Smooth muscle cell (in vitro differentiated cells): ENCODE measurements at regions not wholly inside any gene's neighbourhood (a gene's known extent, or its start where the extent isn't known, plus 50 kb on each side); places are given as distances from the start of the nearest gene placed in this dataset.

Source experiments
- DNase-seq: peaks from one replicate; lab custom pipeline; 2025; ENCODE audit not compliant: unreplicated experiment; lab: John Stamatoyannopoulos, UW
- H2AFZ ChIP-seq: fragments of 200-600 bp; sonication (generic); 2 replicates; pipeline ENCODE4 v1.6.0; 2016; ENCODE audit warnings: antibody characterized with exemption, low read depth, mild to moderate bottlenecking
- H3F3A ChIP-seq: fragments of 200-600 bp; sonication (generic); 2 replicates; pipeline ENCODE4 v1.6.0; 2017; ENCODE audit warnings: antibody characterized with exemption, low read depth
- H3K27ac ChIP-seq: fragments of 200-600 bp; sonication (generic); 2 replicates; pipeline ENCODE4 v1.5.1; 2016; ENCODE audit warnings: low read depth, mild to moderate bottlenecking
- H3K27me3 ChIP-seq: fragments of 200-600 bp; sonication (generic); 2 replicates; pipeline ENCODE4 v1.6.1; 2016; ENCODE audit warnings: low read depth, mild to moderate bottlenecking
- H3K36me3 ChIP-seq: fragments of 200-600 bp; sonication (generic); 2 replicates; pipeline ENCODE4 v1.5.1; 2016; ENCODE audit warnings: low read depth
- H3K4me1 ChIP-seq: fragments of 200-600 bp; sonication (generic); 2 replicates; pipeline ENCODE4 v1.5.1; 2016; ENCODE audit warnings: low read depth
- H3K4me2 ChIP-seq: fragments of 200-600 bp; sonication (generic); 2 replicates; pipeline ENCODE4 v1.6.0; 2016; ENCODE audit warnings: mild to moderate bottlenecking
- H3K4me3 ChIP-seq: fragments of 200-600 bp; sonication (generic); 2 replicates; pipeline ENCODE4 v1.5.1; 2016; ENCODE audit warnings: mild to moderate bottlenecking
- H3K79me2 ChIP-seq: fragments of 200-600 bp; sonication (generic); 2 replicates; pipeline ENCODE4 v1.6.0; 2016; ENCODE audit warnings: low read depth, mild to moderate bottlenecking
- H3K9ac ChIP-seq: fragments of 200-600 bp; sonication (generic); 2 replicates; pipeline ENCODE4 v1.6.0; 2016; ENCODE audit warnings: low read depth
- H3K9me3 ChIP-seq: fragments of 200-600 bp; sonication (generic); replicated peaks from 2 replicates; pipeline ENCODE4 v1.5.1; 2016; ENCODE audit warnings: low read depth
- H4K20me1 ChIP-seq: fragments of 200-600 bp; sonication (generic); 2 replicates; pipeline ENCODE4 v1.6.0; 2016; ENCODE audit warnings: low read depth
- CTCF ChIP-seq: fragments of 200-600 bp; sonication (generic); IDR thresholded peaks from 2 replicates; pipeline ENCODE4 v1.5.1; 2017; ENCODE audit warnings: borderline replicate concordance, mild to moderate bottlenecking, antibody characterized with exemption; ENCODE audit not compliant: insufficient read depth, poor library complexity, severe bottlenecking
- WGBS: methylation state at CpG from one replicate; pipeline ENCODE4 v1.1.7; 2016; ENCODE audit warnings: low lambda C conversion rate; 5-methylcytosine and 5-hydroxymethylcytosine counted together

GRCh38 chr10:78582540-78582939, 486.2 kb upstream of the ZMIZ1 start:
- Histone ChIP-seq H3K4me2 (no peak overlapping the region), H3F3A (peaks cover 7% of the 10 kb centered on the region), H3K4me3 (no peak overlapping the region), H4K20me1 (no peaks in the 10 kb centered on the region), H3K36me3 (no peaks in the 10 kb centered on the region), H3K4me1 (peaks cover 12% of the 10 kb centered on the region), H3K27ac (no peak overlapping the region), H3K27me3 (no peaks in the 10 kb centered on the region), H3K9me3 (no peaks in the 10 kb centered on the region), H2AFZ (no peak overlapping the region), H3K9ac (no peak overlapping the region), H3K79me2 (no peaks in the 10 kb centered on the region)
- DNase-seq, result no peak
- no peak for TF ChIP-seq CTCF

GRCh38 chr10:78584266-78584665, 484.5 kb upstream of the ZMIZ1 start:
- peaks cover 17% of the 10 kb centered on the region for H3F3A ChIP-seq
- 73% methylated on average over 4 of the region's 4 CpGs for WGBS
- no peaks in the 10 kb centered on the region for H3K36me3 ChIP-seq
- DNase-seq, result no peak
- no peak overlapping the region for H3K27ac ChIP-seq
- H3K79me2 ChIP-seq, result no peaks in the 10 kb centered on the region
- no peaks in the 10 kb centered on the region for H3K9me3 ChIP-seq
- no peaks in the 10 kb centered on the region for H4K20me1 ChIP-seq
- no peak overlapping the region for H3K4me3 ChIP-seq
- H3K4me2 ChIP-seq, result peak overlapping the region; percentile 20
- H3K4me1 ChIP-seq, result peaks cover 15% of the 10 kb centered on the region
- TF ChIP-seq CTCF, result no peak
- H3K9ac ChIP-seq, result no peak overlapping the region
- no peak overlapping the region for H2AFZ ChIP-seq
- no peaks in the 10 kb centered on the region for H3K27me3 ChIP-seq

GRCh38 chr10:78584681-78585080, 484.1 kb upstream of the ZMIZ1 start:
- Histone ChIP-seq H4K20me1 (no peaks in the 10 kb centered on the region), H3K4me3 (no peak overlapping the region), H3K4me1 (peaks cover 14% of the 10 kb centered on the region), H3K27ac (no peak overlapping the region), H3K36me3 (no peaks in the 10 kb centered on the region), H3K9ac (no peak overlapping the region), H3K27me3 (no peaks in the 10 kb centered on the region), H3K4me2 (peak overlapping the region; percentile 20), H3K9me3 (no peaks in the 10 kb centered on the region), H3K79me2 (no peaks in the 10 kb centered on the region), H3F3A (peaks cover 20% of the 10 kb centered on the region), H2AFZ (no peak overlapping the region)
- DNase-seq, result no peak
- WGBS, result 13% methylated on average over 7 of the region's 7 CpGs
- no peak for TF ChIP-seq CTCF

GRCh38 chr10:78585952-78586351, 482.8 kb upstream of the ZMIZ1 start:
- Histone ChIP-seq H3K4me1 (peaks cover 9% of the 10 kb centered on the region), H3K9me3 (no peaks in the 10 kb centered on the region), H3K79me2 (no peaks in the 10 kb centered on the region), H2AFZ (no peak overlapping the region), H4K20me1 (no peaks in the 10 kb centered on the region), H3K9ac (no peak overlapping the region), H3K27ac (no peak overlapping the region), H3K4me3 (no peak overlapping the region), H3K36me3 (no peaks in the 10 kb centered on the region), H3K27me3 (no peaks in the 10 kb centered on the region), H3K4me2 (no peak overlapping the region), H3F3A (peaks cover 20% of the 10 kb centered on the region)
- DNase-seq, result no peak
- 93% methylated on average over 4 of the region's 4 CpGs for WGBS
- no peak for TF ChIP-seq CTCF
